ES-I3 (cell line): ENCODE measurements at regions not wholly inside any gene's neighbourhood (a gene's known extent, or its start where the extent isn't known, plus 50 kb on each side); places are given as distances from the start of the nearest gene placed in this dataset.

Experiments
- H3K36me3 ChIP-seq: 2 replicates; pipeline ENCODE4 v1.6.1; 2013; ENCODE audit warnings: mild to moderate bottlenecking, low read length, control low read depth, moderate library complexity; ENCODE audit not compliant: insufficient read depth
- H3K4me1 ChIP-seq: 2 replicates; pipeline ENCODE4 v1.6.1; 2013; ENCODE audit warnings: mild to moderate bottlenecking, control low read depth, low read length; ENCODE audit not compliant: insufficient read depth
- H3K9ac ChIP-seq: 2 replicates; pipeline ENCODE4 v1.6.1; 2013; ENCODE audit warnings: low read depth, mild to moderate bottlenecking, low read length, moderate library complexity
- H3K9me3 ChIP-seq: 2 replicates; pipeline ENCODE4 v1.6.1; 2013; ENCODE audit warnings: mild to moderate bottlenecking, low read length, moderate library complexity; ENCODE audit not compliant: control insufficient read depth, insufficient read depth

- Histone ChIP-seq H3K36me3 (no peaks in the 10 kb centered on the region), H3K4me1 (no peaks in the 10 kb centered on the region), H3K9me3 (no peaks in the 10 kb centered on the region), H3K9ac (no peak overlapping the region)
Observed at GRCh38 chr2:60073201-60073600, 480.3 kb downstream of the BCL11A start.

- no peak overlapping the region for H3K9ac ChIP-seq
- H3K4me1 ChIP-seq = no peaks in the 10 kb centered on the region
- H3K36me3 ChIP-seq = no peaks in the 10 kb centered on the region
- no peaks in the 10 kb centered on the region for H3K9me3 ChIP-seq
Observed at GRCh38 chr2:60072609-60073008, 480.8 kb downstream of the BCL11A start.

GRCh38 chr2:60071490-60071831, 482.0 kb downstream of the BCL11A start:
- no peaks in the 10 kb centered on the region for H3K4me1 ChIP-seq
- H3K9ac ChIP-seq = no peak overlapping the region
- H3K9me3 ChIP-seq = no peaks in the 10 kb centered on the region
- no peaks in the 10 kb centered on the region for H3K36me3 ChIP-seq

- Histone ChIP-seq H3K4me1 (no peaks in the 10 kb centered on the region), H3K9me3 (no peaks in the 10 kb centered on the region), H3K36me3 (no peaks in the 10 kb centered on the region)
Observed at GRCh38 chr2:60070736-60071489, 482.5 kb downstream of the BCL11A start.

GRCh38 chr2:60070196-60070595, 483.3 kb downstream of the BCL11A start:
- Histone ChIP-seq H3K36me3 (no peaks in the 10 kb centered on the region), H3K9me3 (no peaks in the 10 kb centered on the region), H3K9ac (no peak overlapping the region), H3K4me1 (no peaks in the 10 kb centered on the region)

More at GRCh38 chr2:60070736-60071489, 482.5 kb downstream of the BCL11A start:
- H3K9ac ChIP-seq = no peak overlapping the region

GRCh38 chr2:60068755-60069154, 484.7 kb downstream of the BCL11A start:
- H3K36me3 ChIP-seq = no peaks in the 10 kb centered on the region
- no peaks in the 10 kb centered on the region for H3K9me3 ChIP-seq
- H3K4me1 ChIP-seq = no peaks in the 10 kb centered on the region
- H3K9ac ChIP-seq = no peak overlapping the region

GRCh38 chr2:60067006-60067405, 486.4 kb downstream of the BCL11A start:
- no peak overlapping the region for H3K9ac ChIP-seq
- no peaks in the 10 kb centered on the region for H3K4me1 ChIP-seq
- no peaks in the 10 kb centered on the region for H3K36me3 ChIP-seq
- H3K9me3 ChIP-seq = no peaks in the 10 kb centered on the region

GRCh38 chr2:60066096-60066839, 487.2 kb downstream of the BCL11A start:
- no peak overlapping the region for H3K9ac ChIP-seq
- H3K9me3 ChIP-seq = no peaks in the 10 kb centered on the region
- H3K36me3 ChIP-seq = no peaks in the 10 kb centered on the region
- no peaks in the 10 kb centered on the region for H3K4me1 ChIP-seq

- Histone ChIP-seq H3K9ac (no peak overlapping the region), H3K4me1 (no peaks in the 10 kb centered on the region), H3K36me3 (no peaks in the 10 kb centered on the region), H3K9me3 (no peaks in the 10 kb centered on the region)
Observed at GRCh38 chr2:60064687-60065389, 488.6 kb downstream of the BCL11A start.

GRCh38 chr2:60058781-60059180, 494.7 kb downstream of the BCL11A start:
- Histone ChIP-seq H3K9me3 (no peaks in the 10 kb centered on the region), H3K36me3 (no peaks in the 10 kb centered on the region), H3K4me1 (no peaks in the 10 kb centered on the region), H3K9ac (no peak overlapping the region)

- Histone ChIP-seq H3K9ac (no peak overlapping the region), H3K4me1 (no peaks in the 10 kb centered on the region; the same call in 1 of the 2 replicates), H3K9me3 (no peaks in the 10 kb centered on the region), H3K36me3 (no peaks in the 10 kb centered on the region)
Observed at GRCh38 chr2:60054571-60055340, 498.7 kb downstream of the BCL11A start.

GRCh38 chr2:60053791-60054190, 499.7 kb downstream of the BCL11A start:
- no peaks in the 10 kb centered on the region for H3K36me3 ChIP-seq
- H3K9me3 ChIP-seq = no peaks in the 10 kb centered on the region
- H3K4me1 ChIP-seq = no peaks in the 10 kb centered on the region; the same call in 1 of the 2 replicates
- no peak overlapping the region for H3K9ac ChIP-seq

GRCh38 chr2:60052601-60053000, 500.9 kb downstream of the BCL11A start:
- Histone ChIP-seq H3K4me1 (no peaks in the 10 kb centered on the region; the same call in 1 of the 2 replicates), H3K9me3 (no peaks in the 10 kb centered on the region), H3K9ac (no peak overlapping the region), H3K36me3 (no peaks in the 10 kb centered on the region)

- Histone ChIP-seq H3K9me3 (no peaks in the 10 kb centered on the region), H3K9ac (no peak overlapping the region), H3K4me1 (no peaks in the 10 kb centered on the region; the same call in 1 of the 2 replicates), H3K36me3 (no peaks in the 10 kb centered on the region)
Observed at GRCh38 chr2:60051991-60052390, 501.5 kb downstream of the BCL11A start.
